ENCODE measurements at regions not wholly inside any gene's neighbourhood (a gene's known extent, or its start where the extent isn't known, plus 50 kb on each side); places are given as distances from the start of the nearest gene placed in this dataset.

- no peak for TF ChIP-seq CTCF (IDR thresholded peaks at IDR 0.05)
- TF ChIP-seq POLR2A (IDR thresholded peaks at IDR 0.05): no peak
Measured at GRCh38 chr11:41935795-41936194, 476.3 kb upstream of the LRRC4C start.

Data from stomach (tissue), 4 donors.